GM19452 (cell line): ENCODE measurements at regions not wholly inside any gene's neighbourhood (a gene's known extent, or its start where the extent isn't known, plus 50 kb on each side); places are given as distances from the start of the nearest gene placed in this dataset.

ENCODE experiments used
- ATAC-seq: cut with Tn5 transposase; IDR thresholded peaks from one replicate; pipeline ENCODE4 v1.9.1; 2021; ENCODE audit not compliant: unreplicated experiment

DNA sequence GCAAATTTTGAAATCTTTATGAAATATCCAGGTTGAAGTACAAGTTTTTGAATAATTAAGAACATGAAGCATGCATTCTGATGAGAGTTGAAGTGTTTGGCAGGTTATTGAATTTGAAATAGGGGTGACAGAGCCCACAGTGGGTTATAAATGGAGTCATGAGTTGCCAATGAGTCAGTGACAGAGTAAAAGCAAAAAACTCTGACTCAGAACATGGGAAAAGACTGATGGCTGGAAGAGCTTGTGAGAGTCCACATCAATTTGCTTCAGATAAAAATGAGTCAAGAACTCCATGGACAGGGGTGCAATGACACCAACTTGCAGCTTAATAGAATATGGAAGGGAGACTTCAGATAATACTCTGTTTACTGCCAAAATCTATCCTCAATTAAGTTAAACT is 105.3 kb downstream of the SLC6A15 start:
- no peak for ATAC-seq

DNA sequence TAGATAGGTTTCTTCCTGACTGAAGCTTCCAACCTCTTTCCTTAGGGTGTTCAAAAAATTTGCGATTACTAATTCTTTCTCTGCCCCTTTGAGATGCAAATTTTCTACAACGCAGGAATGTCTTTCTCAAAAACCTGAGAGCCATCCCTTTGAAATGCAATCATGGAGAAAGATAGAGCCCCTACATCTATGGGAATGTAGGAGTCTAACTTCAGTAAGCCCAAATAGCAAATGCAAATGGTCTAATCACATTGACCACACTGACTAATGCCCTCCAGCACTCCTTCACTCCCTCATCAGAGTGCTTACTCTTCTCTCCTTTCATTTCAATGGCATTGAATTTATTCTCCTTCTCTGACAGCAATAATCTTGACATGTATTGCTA is 107.1 kb downstream of the SLC6A15 start:
- no peak for ATAC-seq

GRCh38 chr12:84804691-84805473 is 107.7 kb downstream of the SLC6A15 start:
- ATAC-seq: no peak

GRCh38 chr12:84803661-84804060 is 108.9 kb downstream of the SLC6A15 start:
- ATAC-seq: no peak

- ATAC-seq: no peak
Measured at GRCh38 chr12:84802161-84802560, 110.4 kb downstream of the SLC6A15 start.

DNA sequence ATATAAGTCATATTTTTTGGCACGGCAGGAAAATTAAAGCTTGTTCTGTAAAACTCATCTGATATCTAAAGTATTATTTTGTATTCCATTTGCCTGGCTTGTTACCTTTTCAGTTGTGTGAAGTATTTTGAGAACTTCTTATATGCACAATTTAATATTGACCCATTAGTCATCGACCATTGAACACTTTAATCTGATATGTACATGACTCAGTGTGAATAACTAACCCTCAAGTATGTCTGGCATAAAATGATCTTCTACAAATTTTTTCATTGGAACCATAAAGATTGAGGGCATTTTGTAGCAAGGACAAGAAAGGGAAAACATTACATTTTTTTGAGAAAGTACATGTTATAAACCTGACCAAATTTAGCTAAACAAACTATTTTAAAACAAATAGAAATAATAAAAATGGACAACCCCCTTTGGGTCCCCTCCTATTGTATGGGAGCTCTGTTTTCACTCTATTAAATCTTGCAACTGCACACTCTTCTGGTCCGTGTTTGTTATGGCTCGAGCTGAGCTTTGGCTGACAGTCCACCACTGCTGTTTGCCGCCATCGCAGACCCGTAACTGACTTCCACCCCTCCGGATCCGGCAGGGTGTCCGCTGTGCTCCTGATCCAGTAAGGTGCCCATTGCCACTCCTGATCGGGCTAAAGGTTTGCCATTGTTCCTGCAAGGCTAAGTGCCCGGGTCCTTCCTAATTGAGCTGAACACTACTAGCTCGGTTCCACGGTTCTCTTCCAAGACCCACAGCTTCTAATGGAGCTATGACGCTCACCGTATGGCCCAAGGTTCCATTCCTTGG is 118.8 kb downstream of the SLC6A15 start:
- no peak for ATAC-seq

GRCh38 chr12:84791444-84791843 is 121.2 kb downstream of the SLC6A15 start:
- no peak for ATAC-seq

DNA sequence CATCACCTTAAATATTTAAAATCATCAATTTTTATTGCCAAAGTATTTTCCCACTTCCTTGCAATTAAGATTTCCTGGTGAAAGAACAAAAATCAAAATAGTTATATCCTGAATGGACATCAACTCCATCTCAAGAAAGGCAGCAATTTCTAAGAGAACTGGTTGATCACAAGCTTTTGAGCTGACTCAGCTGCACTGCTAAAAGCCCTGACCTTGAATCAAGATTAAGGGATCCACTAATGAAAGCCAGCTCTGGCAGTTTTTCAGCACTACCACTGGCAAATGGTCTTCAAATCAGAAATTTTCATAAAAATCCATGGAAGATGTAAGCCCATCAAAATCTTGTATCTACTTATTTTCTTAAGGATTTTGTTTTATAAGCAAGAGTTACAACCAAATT is 123.4 kb downstream of the SLC6A15 start:
- no peak for ATAC-seq

GRCh38 chr12:84787253-84787652 is 125.3 kb downstream of the SLC6A15 start:
- no peak for ATAC-seq

DNA sequence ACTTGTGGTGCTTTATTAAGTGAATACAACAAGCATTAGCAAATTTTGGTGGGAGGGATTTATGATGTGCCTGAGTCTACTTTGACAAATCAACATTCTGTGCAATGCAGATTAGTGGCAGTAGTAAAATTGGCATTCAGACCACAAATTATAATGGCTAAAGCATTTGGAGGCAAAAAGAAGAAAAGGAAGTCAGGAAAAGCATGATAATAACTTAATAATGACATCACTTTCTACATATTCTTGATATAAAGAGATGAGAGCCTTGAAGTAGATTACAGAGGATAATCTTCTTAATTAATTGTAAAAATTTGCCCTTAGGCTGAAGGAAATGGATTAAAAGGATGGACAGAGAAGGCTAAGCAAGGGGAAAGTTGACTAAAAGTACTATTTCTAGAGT is 126.0 kb downstream of the SLC6A15 start:
- ATAC-seq: no peak

DNA sequence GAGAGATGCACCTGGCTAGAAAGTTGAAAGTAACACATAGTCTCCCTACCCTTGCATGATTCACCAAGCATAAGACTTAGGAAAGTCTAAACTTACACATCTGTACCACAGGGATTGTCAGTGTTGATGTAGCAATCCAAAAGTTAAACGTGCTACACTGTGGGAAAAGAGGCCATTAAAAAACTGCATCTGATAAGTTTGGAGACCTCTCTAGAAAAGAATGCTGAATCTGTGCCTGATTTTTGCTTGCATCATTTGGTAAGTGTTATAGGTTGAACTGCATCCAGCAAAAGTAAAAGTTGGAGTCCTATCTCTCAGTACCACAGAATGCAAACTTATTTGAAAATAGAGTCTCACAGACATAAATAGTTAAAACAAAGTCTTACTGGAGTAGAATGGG is 126.6 kb downstream of the SLC6A15 start:
- ATAC-seq: no peak

DNA sequence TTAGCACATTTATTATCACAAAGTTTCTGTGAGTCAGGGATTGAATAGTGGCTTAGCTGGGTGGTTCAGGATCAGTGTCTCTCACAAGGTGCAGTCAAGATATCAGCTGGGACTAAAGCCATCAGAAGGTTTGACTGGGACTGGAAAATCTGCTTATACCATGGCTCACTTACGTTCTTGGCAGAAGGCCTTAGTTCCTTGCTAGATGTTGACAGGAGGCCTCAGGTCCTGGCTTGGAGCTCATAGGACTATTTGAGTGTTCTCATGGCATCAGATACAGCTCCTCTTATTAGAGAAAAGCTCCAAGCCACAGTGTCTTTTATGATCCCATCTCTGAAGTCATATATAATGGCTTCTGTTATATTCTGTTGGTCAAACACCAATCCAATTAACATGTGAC is 127.3 kb downstream of the SLC6A15 start:
- ATAC-seq: no peak

DNA sequence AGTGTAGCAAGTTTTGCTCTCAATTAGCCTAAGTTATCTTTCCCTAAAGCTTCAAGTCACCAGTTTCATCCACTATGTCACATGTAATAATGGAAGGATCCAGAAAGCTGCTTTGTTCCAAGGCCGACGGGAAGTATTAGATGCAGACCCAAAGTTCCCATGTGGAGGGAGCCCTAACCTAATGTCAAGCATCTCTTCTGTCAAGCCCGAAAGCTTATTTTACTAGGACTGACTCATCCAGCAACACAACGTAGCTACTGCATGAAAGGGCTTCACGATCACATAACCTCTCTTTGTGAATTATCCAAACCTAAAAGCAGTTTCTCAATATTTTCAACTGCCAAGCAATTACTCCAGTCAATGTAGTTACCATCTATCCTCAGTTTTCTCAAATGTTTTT is 133.4 kb downstream of the SLC6A15 start:
- ATAC-seq: no peak

DNA sequence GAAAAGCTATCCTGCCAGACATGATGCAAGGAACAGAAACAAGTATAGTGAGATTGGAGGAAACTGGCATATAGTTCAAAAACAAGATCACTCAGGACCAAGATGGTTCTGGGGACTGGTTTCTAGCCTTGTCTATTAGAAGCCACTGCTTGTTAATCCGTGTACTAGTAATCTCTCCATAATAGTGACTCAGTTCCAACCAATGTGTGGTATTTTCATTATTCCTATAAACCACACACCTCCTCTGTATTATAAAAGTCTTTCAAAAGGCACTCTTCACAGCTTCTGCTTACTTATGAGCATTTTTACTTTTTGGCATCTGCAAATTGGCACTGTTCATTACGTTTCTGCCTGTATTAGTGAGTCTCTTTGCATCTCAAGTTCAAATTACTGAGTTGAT is 140.3 kb downstream of the SLC6A15 start:
- ATAC-seq: no peak

DNA sequence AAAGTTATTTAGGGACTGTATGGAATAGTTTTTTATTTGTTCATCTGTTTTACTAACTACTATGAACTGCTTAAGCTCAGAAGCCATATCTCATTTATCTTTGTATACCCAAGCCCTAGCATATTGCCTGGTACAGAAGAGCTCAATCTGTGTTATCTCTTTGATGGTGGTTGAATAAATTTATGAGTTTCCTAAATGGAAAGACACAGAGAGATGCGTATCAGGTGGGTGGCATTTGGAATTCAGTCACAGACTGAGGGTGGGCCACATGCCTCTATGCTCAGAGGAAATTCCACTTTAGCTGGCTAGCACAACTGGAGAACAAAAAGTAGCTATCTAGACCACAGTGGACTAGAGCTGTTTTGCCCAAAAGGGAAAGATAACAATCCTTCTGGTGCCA is 145.5 kb downstream of the SLC6A15 start:
- no peak for ATAC-seq

- no peak for ATAC-seq
Measured at GRCh38 chr12:84766375-84766774, 146.2 kb downstream of the SLC6A15 start.

GRCh38 chr12:84764001-84764400 is 148.6 kb downstream of the SLC6A15 start:
- ATAC-seq: no peak

GRCh38 chr12:84763107-84763506 is 149.5 kb downstream of the SLC6A15 start:
- ATAC-seq: no peak

DNA sequence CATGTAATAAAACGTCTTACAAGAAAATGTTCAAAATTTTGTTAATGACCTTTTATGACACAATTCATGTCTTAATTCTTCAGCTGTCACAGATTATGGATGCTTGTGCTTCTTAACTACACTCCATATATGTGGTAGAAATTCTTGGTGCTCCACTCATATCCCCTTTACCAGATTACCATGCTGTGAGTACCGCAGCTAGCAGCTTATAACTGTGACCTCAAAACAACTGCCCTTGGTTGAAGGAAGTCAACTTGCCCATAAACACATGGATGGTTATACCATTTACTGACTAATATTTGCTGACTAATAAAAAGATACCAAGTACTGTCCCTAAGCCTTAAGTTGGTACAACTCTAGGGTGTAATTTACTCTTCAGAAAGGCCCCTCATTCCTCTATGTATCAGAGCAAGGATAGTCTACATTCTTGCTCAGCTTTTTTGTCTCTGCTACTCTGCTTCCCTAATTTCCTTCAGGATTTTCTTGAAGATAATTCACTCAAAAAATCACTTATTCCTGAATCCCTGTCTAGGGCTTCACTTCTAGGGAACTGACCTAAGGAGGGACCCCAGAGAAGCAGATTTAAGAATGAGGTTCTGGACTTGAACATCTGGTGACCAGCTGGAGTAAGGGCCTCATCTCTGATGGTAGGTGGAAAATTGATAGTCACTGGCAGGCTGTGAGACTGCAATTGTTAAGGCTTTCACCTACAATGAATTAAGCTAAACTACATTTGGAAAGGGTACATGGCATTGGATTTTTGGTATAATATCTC is 152.3 kb downstream of the SLC6A15 start:
- no peak for ATAC-seq

DNA sequence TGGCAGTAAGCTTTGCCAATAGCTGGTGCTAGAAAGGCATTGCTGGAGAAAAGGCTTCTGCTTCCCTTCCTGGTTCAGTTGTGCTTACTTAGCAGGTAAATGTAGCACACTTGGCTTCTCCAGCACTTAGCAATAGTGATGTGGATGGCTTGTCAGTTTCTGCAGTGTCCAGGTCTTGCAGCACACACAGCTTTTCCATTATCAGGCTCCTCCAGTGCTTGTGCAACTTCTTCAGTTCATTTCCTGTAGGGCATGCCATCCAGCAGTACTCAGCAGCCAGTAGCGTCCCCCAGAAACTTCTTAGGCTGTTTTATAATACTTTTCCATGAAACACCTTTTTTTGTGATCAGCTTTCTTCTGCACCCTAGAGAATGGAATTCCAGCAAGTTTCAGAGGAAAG is 154.6 kb downstream of the SLC6A15 start:
- ATAC-seq: no peak

GRCh38 chr12:84756961-84757360 is 155.6 kb downstream of the SLC6A15 start:
- no peak for ATAC-seq

- no peak for ATAC-seq
Measured at GRCh38 chr12:84745127-84745526, 167.5 kb downstream of the SLC6A15 start.
